ENCODE measurements at regions not wholly inside any gene's neighbourhood (a gene's known extent, or its start where the extent isn't known, plus 50 kb on each side); places are given as distances from the start of the nearest gene placed in this dataset.

- ChIA-PET SMC1A (ENCODE audit: uncharacterized antibody, unreplicated experiment) (interaction anchor here (1.1 kb wide), 1 partner anchor 8 kb away, joined by 3 read pairs; no protein-coding TSS in a partner anchor), CTCF (no interaction called here), RAD21 (ENCODE audit: unreplicated experiment) (no interaction called here), POLR2A (no interaction called here)
- intact Hi-C loops (cut with micrococcal nuclease; ENCODE audit: unreplicated experiment), result no loop called here
- H3K79me2 ChIP-seq (ENCODE audit: control insufficient read depth, insufficient read depth, low read length), result no peaks in the 10 kb centered on the region
- H3K9me3 ChIP-seq (replicated peaks; ENCODE audit: control insufficient read depth, insufficient read depth, low read length), result no peaks in the 10 kb centered on the region
- FAIRE-seq (no peak), ATAC-seq (no peak), DNase-seq (ENCODE audit: low read depth, low spot score) (no peak)
- H4K20me1 ChIP-seq (ENCODE audit: control insufficient read depth, insufficient read depth), result no peaks in the 10 kb centered on the region
- WGBS (ENCODE audit: insufficient coverage, insufficient replicate concordance, low lambda C conversion rate, missing lambda C conversion rate), result 67% methylated on average over 1 of the region's 1 CpG
- H3K27me3 ChIP-seq (replicated peaks in 1 of 2; ENCODE audit: control insufficient read depth in 2 of 2, insufficient read depth in 2 of 2, low read length in 1 of 2), result no peaks in the 10 kb centered on the region
- no peak overlapping the region for H3K9ac ChIP-seq (ENCODE audit: control insufficient read depth, insufficient read depth, low read length)
- no peak overlapping the region for H2AFZ ChIP-seq (ENCODE audit: control insufficient read depth, low read depth, low read length)
- BruUV-seq (replicated peaks), result no TSS peak
- no peaks in the 10 kb centered on the region for H3K4me1 ChIP-seq (ENCODE audit: control insufficient read depth, insufficient read depth, low read length)
- no peak overlapping the region for H3K27ac ChIP-seq (ENCODE audit: control insufficient read depth, insufficient read depth)
- no peak overlapping the region for H3K4me2 ChIP-seq (ENCODE audit: control insufficient read depth, insufficient read depth)
- in situ Hi-C loops (cut with MboI), result no loop called here
- no peak overlapping the region for H3K4me3 ChIP-seq
- no peaks in the 10 kb centered on the region for H3K36me3 ChIP-seq (ENCODE audit: control insufficient read depth in 2 of 2, insufficient read depth in 2 of 2, low read length in 1 of 2)
- TF ChIP-seq MEF2A (IDR thresholded peaks at IDR 0.05; ENCODE audit: insufficient read depth, low read depth, low read length), result no peak
- no peak for TF ChIP-seq MTA2 (IDR thresholded peaks at IDR 0.05; ENCODE audit: low read depth)
- TF ChIP-seq ZNF274 (IDR thresholded peaks at IDR 0.05; ENCODE audit: insufficient read depth, insufficient read length), result no peak
- no peak for TF ChIP-seq ZBTB40 (IDR thresholded peaks at IDR 0.05; ENCODE audit: borderline replicate concordance)
- no peak for TF ChIP-seq RELA (IDR thresholded peaks at IDR 0.05; ENCODE audit: borderline replicate concordance, partially characterized antibody)
- no peak for TF ChIP-seq SREBF1 (IDR thresholded peaks at IDR 0.05; ENCODE audit: low read length)
- no peak for TF ChIP-seq IRF4 (IDR thresholded peaks at IDR 0.05; ENCODE audit: low read depth, low read length)
- TF ChIP-seq, protein P1, sequence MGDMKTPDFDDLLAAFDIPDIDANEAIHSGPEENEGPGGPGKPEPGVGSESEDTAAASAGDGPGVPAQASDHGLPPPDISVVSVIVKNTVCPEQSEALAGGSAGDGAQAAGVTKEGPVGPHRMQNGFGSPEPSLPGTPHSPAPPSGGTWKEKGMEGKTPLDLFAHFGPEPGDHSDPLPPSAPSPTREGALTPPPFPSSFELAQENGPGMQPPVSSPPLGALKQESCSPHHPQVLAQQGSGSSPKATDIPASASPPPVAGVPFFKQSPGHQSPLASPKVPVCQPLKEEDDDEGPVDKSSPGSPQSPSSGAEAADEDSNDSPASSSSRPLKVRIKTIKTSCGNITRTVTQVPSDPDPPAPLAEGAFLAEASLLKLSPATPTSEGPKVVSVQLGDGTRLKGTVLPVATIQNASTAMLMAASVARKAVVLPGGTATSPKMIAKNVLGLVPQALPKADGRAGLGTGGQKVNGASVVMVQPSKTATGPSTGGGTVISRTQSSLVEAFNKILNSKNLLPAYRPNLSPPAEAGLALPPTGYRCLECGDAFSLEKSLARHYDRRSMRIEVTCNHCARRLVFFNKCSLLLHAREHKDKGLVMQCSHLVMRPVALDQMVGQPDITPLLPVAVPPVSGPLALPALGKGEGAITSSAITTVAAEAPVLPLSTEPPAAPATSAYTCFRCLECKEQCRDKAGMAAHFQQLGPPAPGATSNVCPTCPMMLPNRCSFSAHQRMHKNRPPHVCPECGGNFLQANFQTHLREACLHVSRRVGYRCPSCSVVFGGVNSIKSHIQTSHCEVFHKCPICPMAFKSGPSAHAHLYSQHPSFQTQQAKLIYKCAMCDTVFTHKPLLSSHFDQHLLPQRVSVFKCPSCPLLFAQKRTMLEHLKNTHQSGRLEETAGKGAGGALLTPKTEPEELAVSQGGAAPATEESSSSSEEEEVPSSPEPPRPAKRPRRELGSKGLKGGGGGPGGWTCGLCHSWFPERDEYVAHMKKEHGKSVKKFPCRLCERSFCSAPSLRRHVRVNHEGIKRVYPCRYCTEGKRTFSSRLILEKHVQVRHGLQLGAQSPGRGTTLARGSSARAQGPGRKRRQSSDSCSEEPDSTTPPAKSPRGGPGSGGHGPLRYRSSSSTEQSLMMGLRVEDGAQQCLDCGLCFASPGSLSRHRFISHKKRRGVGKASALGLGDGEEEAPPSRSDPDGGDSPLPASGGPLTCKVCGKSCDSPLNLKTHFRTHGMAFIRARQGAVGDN (IDR thresholded peaks at IDR 0.05), result no peak
- TF ChIP-seq BRCA1 (IDR thresholded peaks at IDR 0.05; ENCODE audit: low read depth, low read length), result no peak
- TF ChIP-seq STAT1 (conservative IDR thresholded peaks at IDR 0.05), result no peak
- no peak for TF ChIP-seq MLLT1 (IDR thresholded peaks at IDR 0.05)
- no peak for TF ChIP-seq SUPT20H (IDR thresholded peaks at IDR 0.05; ENCODE audit: borderline replicate concordance, control insufficient read depth, low read depth, low read length)
- TF ChIP-seq RAD51 (IDR thresholded peaks at IDR 0.05), result no peak
- TF ChIP-seq PBX3 (IDR thresholded peaks at IDR 0.05; ENCODE audit: insufficient replicate concordance, low read depth, low read length), result no peak
- TF ChIP-seq EED (IDR thresholded peaks at IDR 0.05; ENCODE audit: low read depth), result no peak
- TF ChIP-seq KDM1A (IDR thresholded peaks at IDR 0.05; ENCODE audit: borderline replicate concordance), result no peak
These were observed 154.0 kb downstream of the COG6 start for GRCh38 chr13:39809466-39809865.
